ENCODE measurements at regions not wholly inside any gene's neighbourhood (a gene's known extent, or its start where the extent isn't known, plus 50 kb on each side); places are given as distances from the start of the nearest gene placed in this dataset.

GRCh38 chr5:147996379-147996778, 67.4 kb upstream of the SPINK5 start:
- TF ChIP-seq CTCF (IDR thresholded peaks at IDR 0.05), result no peak
- no peak for TF ChIP-seq ZFX (IDR thresholded peaks at IDR 0.05; ENCODE audit: borderline replicate concordance)

All from 22Rv1 (cell line).